HepG2 (cell line): ENCODE measurements at regions not wholly inside any gene's neighbourhood (a gene's known extent, or its start where the extent isn't known, plus 50 kb on each side); places are given as distances from the start of the nearest gene placed in this dataset.

ENCODE experiments used
- ATAC-seq: fragments of 200-7000 bp; cut with Tn5 transposase; 3 replicates; pipeline ENCODE4 v1.9.1; 2020; ENCODE audit warnings: mild to moderate bottlenecking, moderate library complexity
- BruUV-seq: library from RNA; stranded (reverse); fragments of 400-500 nt; replicated peaks from 2 replicates; lab custom pipeline; 2021; lab: Mats Ljungman, UMichigan
- CTCF ChIA-PET: fragments of 300-600 bp; formaldehyde crosslinking; extraction: SDS; loops from one replicate; lab custom pipeline; 2021; ENCODE audit warnings: low total read pairs, inconsistent platforms, low intra/inter-chr PET ratio; lab: Yijun Ruan, JAX
- POLR2A ChIA-PET: fragments of 350-600 bp; sonication (Branson Sonifier 250); formaldehyde crosslinking; loops from one replicate; lab custom pipeline; 2020; ENCODE audit warnings: antibody characterized with exemption, inconsistent platforms; lab: Yijun Ruan, JAX
- DNase-seq: peaks from one replicate; pipeline ENCODE4 v3.0.0-alpha.2; 2015; ENCODE audit warnings: low spot score
- FAIRE-seq: peaks from 3 replicates; lab custom pipeline; 2011; peaks lifted over from hg19 to GRCh38; lab: Jason Lieb, UNC
- H2AFZ ChIP-seq: one replicate; pipeline ENCODE4 v1.6.1; 2011; ENCODE audit warnings: low read length, inconsistent platforms
- H3K27ac ChIP-seq: fragments of 300-600 bp; 3 replicates; pipeline ENCODE4 v1.8.0; 2011; ENCODE audit warnings: mixed run types, mild to moderate bottlenecking, mixed read lengths, low read length, inconsistent platforms; ENCODE audit not compliant: insufficient read depth; ENCODE audit errors: extremely low read length
- H3K27me3 ChIP-seq, 2 experiments: fragments of 200-600 bp in 1 of 2; 2 replicates in 1 of 2; 3 replicates in 1 of 2; pipeline versions ENCODE4 v1.6.0 to v1.8.0; 2011; ENCODE audit warnings: low read length in 2 of 2, mild to moderate bottlenecking in 2 of 2, moderate library complexity in 2 of 2, inconsistent platforms in 1 of 2; ENCODE audit not compliant: insufficient read depth in 2 of 2, control insufficient read depth in 1 of 2
- H3K36me3 ChIP-seq, 2 experiments: fragments of 200-600 bp in 1 of 2; replicated peaks in 1 of 2; 2 replicates in 1 of 2; 3 replicates in 1 of 2; pipeline versions ENCODE4 v1.5.1 to v1.8.0; 2011; ENCODE audit warnings: low read length in 2 of 2, inconsistent platforms in 1 of 2; ENCODE audit not compliant: insufficient read depth in 2 of 2, control insufficient read depth in 1 of 2
- H3K4me1 ChIP-seq: 2 replicates; pipeline ENCODE4 v1.5.1; 2012; ENCODE audit warnings: low read length, inconsistent platforms; ENCODE audit not compliant: insufficient read depth
- H3K4me2 ChIP-seq: 2 replicates; pipeline ENCODE4 v1.6.0; 2011; ENCODE audit warnings: low read depth, low read length, inconsistent platforms
- H3K4me3 ChIP-seq, 3 experiments: fragments of 200-600 bp in 1 of 3; sonication (generic), shearing (Covaris generic) in 1 of 3; replicated peaks in 1 of 3; 2 replicates each; pipeline ENCODE4 v1.5.1; 2011 to 2016; ENCODE audit warnings: low read length in 3 of 3, inconsistent platforms in 2 of 3, low read depth in 2 of 3, mild to moderate bottlenecking in 2 of 3, control low read depth in 1 of 3, mixed read lengths in 1 of 3; ENCODE audit not compliant: insufficient read depth in 1 of 3
- H3K79me2 ChIP-seq: one replicate; pipeline ENCODE4 v1.6.1; 2011; ENCODE audit warnings: low read length, inconsistent platforms; ENCODE audit not compliant: insufficient read depth
- H3K9ac ChIP-seq: 2 replicates; pipeline ENCODE4 v1.6.0; 2011; ENCODE audit warnings: mild to moderate bottlenecking, low read depth, low read length, inconsistent platforms; ENCODE audit not compliant: insufficient read depth
- H3K9me3 ChIP-seq: 2 replicates; pipeline ENCODE4 v1.5.1; 2012; ENCODE audit warnings: mild to moderate bottlenecking, low read length
- H4K20me1 ChIP-seq: 2 replicates; pipeline ENCODE4 v1.6.0; 2011; ENCODE audit warnings: inconsistent platforms, mild to moderate bottlenecking, low read length, moderate library complexity; ENCODE audit not compliant: insufficient read depth
- ELF3 ChIP-seq: IDR thresholded peaks from 2 replicates; pipeline ENCODE4 v1.6.1; 2016; ENCODE audit warnings: missing genetic modification reagents, missing compliant biosample characterization
- HES4 ChIP-seq: sonication (generic); formaldehyde crosslinking; IDR thresholded peaks from 2 replicates; pipeline ENCODE4 v1.9.0; 2021; ENCODE audit warnings: mild to moderate bottlenecking, missing genetic modification reagents, borderline replicate concordance
- IKZF1 ChIP-seq: fragments of 450-650 bp; IDR thresholded peaks from 2 replicates; pipeline ENCODE4 v1.7.1; 2016
- KAT8 ChIP-seq: IDR thresholded peaks from 2 replicates; pipeline ENCODE4 v1.6.1; 2016; ENCODE audit warnings: missing genetic modification reagents, missing compliant biosample characterization
- MBNL3 ChIP-seq: fragments of 250-450 bp; sonication (Bioruptor Pico); conservative IDR thresholded peaks from 2 replicates; pipeline ENCODE4 v1.8.0; 2022; ENCODE audit warnings: mild to moderate bottlenecking, inconsistent platforms
- MXI1 ChIP-seq: IDR thresholded peaks from 3 replicates; pipeline ENCODE4 v1.6.1; 2012; ENCODE audit warnings: low read depth, low read length, inconsistent platforms, borderline replicate concordance
- SOX13 ChIP-seq, 3 experiments: fragments of 450-650 bp in 1 of 3; sonication (generic) in 1 of 3; formaldehyde crosslinking in 1 of 3; IDR thresholded peaks in 2 of 3; conservative IDR thresholded peaks in 1 of 3; 2 replicates each; pipeline versions ENCODE4 v1.5.0 to v1.6.1; 2016 to 2020; ENCODE audit warnings: antibody characterized with exemption in 1 of 3, mild to moderate bottlenecking in 1 of 3, missing compliant biosample characterization in 1 of 3, missing genetic modification reagents in 1 of 3, moderate library complexity in 1 of 3
- STAG1 ChIP-seq: sonication (generic); formaldehyde crosslinking; IDR thresholded peaks from 2 replicates; pipeline ENCODE4 v1.4.0; 2020; ENCODE audit warnings: missing genetic modification reagents
- THRA ChIP-seq: sonication (generic); formaldehyde crosslinking; IDR thresholded peaks from 2 replicates; pipeline ENCODE4 v1.4.0; 2020; ENCODE audit warnings: missing genetic modification reagents, borderline replicate concordance
- ZBTB14 ChIP-seq: sonication (generic); formaldehyde crosslinking; IDR thresholded peaks from 2 replicates; pipeline ENCODE4 v1.4.0; 2020; ENCODE audit warnings: missing genetic modification reagents
- ZNF44 ChIP-seq: sonication (generic); formaldehyde crosslinking; IDR thresholded peaks from 2 replicates; pipeline ENCODE4 v1.5.1; 2020; ENCODE audit warnings: mild to moderate bottlenecking, missing genetic modification reagents
- ZNF615 ChIP-seq: sonication (generic); formaldehyde crosslinking; IDR thresholded peaks from 2 replicates; pipeline ENCODE4 v1.5.0; 2020; ENCODE audit warnings: mild to moderate bottlenecking, missing genetic modification reagents, borderline replicate concordance
- ZNF713 ChIP-seq: sonication (generic); formaldehyde crosslinking; IDR thresholded peaks from 2 replicates; pipeline ENCODE4 v1.4.0; 2020; ENCODE audit warnings: mild to moderate bottlenecking, missing genetic modification reagents
- ZNF776 ChIP-seq: sonication (generic); formaldehyde crosslinking; IDR thresholded peaks from 2 replicates; pipeline ENCODE4 v1.4.0; 2020; ENCODE audit warnings: mild to moderate bottlenecking, missing genetic modification reagents
- ZNF792 ChIP-seq: IDR thresholded peaks from 2 replicates; pipeline ENCODE4 v1.6.1; 2016
- WGBS: methylation state at CpG from one replicate; pipeline ENCODE4 v1.1.6; 2017; ENCODE audit warnings: low lambda C conversion rate; 5-methylcytosine and 5-hydroxymethylcytosine counted together
- in situ Hi-C: cut with HindIII; loops from 2 replicates; pipeline ENCODE4 v1.10.0; 2017; ENCODE audit warnings: low pct_unique_long_range_greater_than_20kb; ENCODE audit not compliant: extremely low pct_ligation_motif_present
- intact Hi-C: fragments of 100-400 bp; cut with micrococcal nuclease; formaldehyde crosslinking; loops from one replicate; pipeline ENCODE4 v1.10.0; 2022; ENCODE audit not compliant: unreplicated experiment
- TF ChIP-seq, protein P1 (sequence below): sonication (generic); formaldehyde crosslinking; IDR thresholded peaks from 2 replicates; pipeline ENCODE4 v1.5.1; 2020; ENCODE audit warnings: missing genetic modification reagents, mild to moderate bottlenecking, borderline replicate concordance
- TF ChIP-seq, protein P2 (sequence below): sonication (generic); formaldehyde crosslinking; conservative IDR thresholded peaks from 2 replicates; pipeline ENCODE4 v1.5.0; 2020; ENCODE audit warnings: missing genetic modification reagents
- TF ChIP-seq, protein P3 (sequence below): sonication (generic); formaldehyde crosslinking; conservative IDR thresholded peaks from 2 replicates; pipeline ENCODE4 v1.4.0; 2020; ENCODE audit warnings: missing genetic modification reagents

DNA sequence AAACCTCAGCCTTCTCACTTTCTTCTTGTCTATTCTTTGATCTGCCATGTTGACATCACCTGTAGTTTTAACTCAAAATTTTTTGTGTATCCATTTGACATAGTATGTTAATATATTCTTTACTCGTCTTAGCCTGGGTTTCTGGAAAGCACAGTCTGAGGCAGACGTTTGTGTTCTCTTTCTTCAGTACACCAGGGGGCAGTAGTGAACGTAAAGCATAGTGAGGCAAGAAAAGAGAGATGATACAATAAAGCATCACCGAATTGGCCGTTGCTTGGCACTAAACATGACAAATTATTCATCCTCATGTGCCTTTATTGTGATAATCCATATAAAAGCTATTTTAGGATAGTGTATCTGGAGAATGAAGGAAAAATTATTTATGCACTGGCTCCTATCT, 141.0 kb upstream of the MYRIP start (continued):
- TF ChIP-seq, protein P1, sequence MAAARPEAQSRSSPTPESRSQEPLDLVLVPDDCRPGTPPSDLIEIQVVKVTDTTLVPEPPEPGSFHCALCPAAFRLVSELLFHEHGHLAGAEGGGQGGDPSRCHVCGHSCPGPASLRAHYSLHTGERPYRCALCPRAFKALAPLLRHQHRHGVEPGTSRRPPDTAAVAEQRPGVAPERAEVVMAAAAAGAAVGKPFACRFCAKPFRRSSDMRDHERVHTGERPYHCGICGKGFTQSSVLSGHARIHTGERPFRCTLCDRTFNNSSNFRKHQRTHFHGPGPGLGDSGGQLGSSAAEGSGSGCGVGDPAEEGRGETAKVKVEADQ (CRISPR knock-in tag), result no peak
- TF ChIP-seq, protein P2, sequence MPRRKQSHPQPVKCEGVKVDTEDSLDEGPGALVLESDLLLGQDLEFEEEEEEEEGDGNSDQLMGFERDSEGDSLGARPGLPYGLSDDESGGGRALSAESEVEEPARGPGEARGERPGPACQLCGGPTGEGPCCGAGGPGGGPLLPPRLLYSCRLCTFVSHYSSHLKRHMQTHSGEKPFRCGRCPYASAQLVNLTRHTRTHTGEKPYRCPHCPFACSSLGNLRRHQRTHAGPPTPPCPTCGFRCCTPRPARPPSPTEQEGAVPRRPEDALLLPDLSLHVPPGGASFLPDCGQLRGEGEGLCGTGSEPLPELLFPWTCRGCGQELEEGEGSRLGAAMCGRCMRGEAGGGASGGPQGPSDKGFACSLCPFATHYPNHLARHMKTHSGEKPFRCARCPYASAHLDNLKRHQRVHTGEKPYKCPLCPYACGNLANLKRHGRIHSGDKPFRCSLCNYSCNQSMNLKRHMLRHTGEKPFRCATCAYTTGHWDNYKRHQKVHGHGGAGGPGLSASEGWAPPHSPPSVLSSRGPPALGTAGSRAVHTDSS (CRISPR knock-in tag), result no peak
- TF ChIP-seq MBNL3 (CRISPR knock-in tag), result no peak
- TF ChIP-seq, protein P3, sequence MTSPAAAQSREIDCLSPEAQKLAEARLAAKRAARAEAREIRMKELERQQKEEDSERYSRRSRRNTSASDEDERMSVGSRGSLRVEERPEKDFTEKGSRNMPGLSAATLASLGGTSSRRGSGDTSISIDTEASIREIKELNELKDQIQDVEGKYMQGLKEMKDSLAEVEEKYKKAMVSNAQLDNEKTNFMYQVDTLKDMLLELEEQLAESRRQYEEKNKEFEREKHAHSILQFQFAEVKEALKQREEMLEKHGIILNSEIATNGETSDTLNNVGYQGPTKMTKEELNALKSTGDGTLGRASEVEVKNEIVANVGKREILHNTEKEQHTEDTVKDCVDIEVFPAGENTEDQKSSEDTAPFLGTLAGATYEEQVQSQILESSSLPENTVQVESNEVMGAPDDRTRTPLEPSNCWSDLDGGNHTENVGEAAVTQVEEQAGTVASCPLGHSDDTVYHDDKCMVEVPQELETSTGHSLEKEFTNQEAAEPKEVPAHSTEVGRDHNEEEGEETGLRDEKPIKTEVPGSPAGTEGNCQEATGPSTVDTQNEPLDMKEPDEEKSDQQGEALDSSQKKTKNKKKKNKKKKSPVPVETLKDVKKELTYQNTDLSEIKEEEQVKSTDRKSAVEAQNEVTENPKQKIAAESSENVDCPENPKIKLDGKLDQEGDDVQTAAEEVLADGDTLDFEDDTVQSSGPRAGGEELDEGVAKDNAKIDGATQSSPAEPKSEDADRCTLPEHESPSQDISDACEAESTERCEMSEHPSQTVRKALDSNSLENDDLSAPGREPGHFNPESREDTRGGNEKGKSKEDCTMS (CRISPR knock-in tag), result no peak
- no peak for TF ChIP-seq ZNF44 (CRISPR knock-in tag)
- no peak for TF ChIP-seq IKZF1
- no peak for TF ChIP-seq ELF3 (CRISPR knock-in tag)
- TF ChIP-seq STAG1 (CRISPR knock-in tag), result peak; percentile 53
- TF ChIP-seq, all 625 proteins: peak for 3

DNA sequence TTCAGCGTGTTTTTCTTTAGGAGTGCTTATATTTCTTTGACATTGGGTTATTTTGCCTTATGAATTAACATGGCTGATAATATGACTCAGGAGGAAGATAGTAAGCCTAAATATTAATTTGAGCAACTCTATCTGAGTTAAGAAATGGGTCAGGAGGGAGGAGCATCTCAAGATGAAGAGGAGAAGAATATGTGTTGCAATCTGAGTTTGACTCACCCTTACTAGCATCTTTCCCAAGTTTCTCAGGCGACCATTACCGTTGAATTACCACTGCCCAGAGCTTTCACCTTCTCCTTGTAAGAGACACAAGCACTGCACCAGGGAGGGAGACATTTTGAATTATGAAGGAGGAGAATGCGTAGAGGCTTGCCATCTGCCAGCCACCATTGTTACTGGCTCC, 138.3 kb upstream of the MYRIP start:
- no peak for ATAC-seq
- Histone ChIP-seq H2AFZ (no peak overlapping the region), H3K27ac (no peak overlapping the region), H3K9me3 (no peaks in the 10 kb centered on the region), H3K4me1 (no peaks in the 10 kb centered on the region), H3K4me2 (no peak overlapping the region), H3K9ac (no peak overlapping the region), H3K27me3 (no peaks in the 10 kb centered on the region), H3K36me3 (no peaks in the 10 kb centered on the region), H3K79me2 (no peaks in the 10 kb centered on the region), H4K20me1 (no peaks in the 10 kb centered on the region), H3K4me3 (no peak overlapping the region)
- no peak for FAIRE-seq
- in situ Hi-C loops, result no loop called here
- ChIA-PET POLR2A (no interaction called here), CTCF (no interaction called here)
- no TSS peak for BruUV-seq
- DNase-seq, result no peak
- intact Hi-C loops, result no loop called here
- WGBS, result 2% methylated on average over 4 of the region's 4 CpGs
- no peak for TF ChIP-seq MXI1
- TF ChIP-seq ZNF776 (CRISPR knock-in tag), result no peak
- TF ChIP-seq ZNF713 (CRISPR knock-in tag), result no peak
- no peak for TF ChIP-seq ZNF792 (CRISPR knock-in tag)
- no peak for TF ChIP-seq SOX13 (IDR thresholded peaks at IDR 0.05)
- TF ChIP-seq SOX13 (CRISPR knock-in tag; conservative IDR thresholded peaks at IDR 0.05 in 1 of 2, IDR thresholded peaks at IDR 0.05 in 1 of 2), result no peak
- TF ChIP-seq THRA, result no peak
- no peak for TF ChIP-seq ZNF615 (CRISPR knock-in tag)
- no peak for TF ChIP-seq ZBTB14 (CRISPR knock-in tag)
- no peak for TF ChIP-seq HES4 (CRISPR knock-in tag)
- no peak for TF ChIP-seq KAT8
